ENCODE measurements at regions not wholly inside any gene's neighbourhood (a gene's known extent, or its start where the extent isn't known, plus 50 kb on each side); places are given as distances from the start of the nearest gene placed in this dataset.
"Not testable (repeated sequence)": the region's sequence is repeated elsewhere in the genome, so short reads cannot be mapped to it uniquely, and the experiment has no call there.

GRCh38 chr1:64401285-64401684 lies 68.6 kb upstream of the CACHD1 start:
- no peaks in the 10 kb centered on the region for H3K27me3 ChIP-seq (ENCODE audit: control insufficient read depth, insufficient read depth, low read length)
- POLR2A ChIA-PET, result no interaction called here
- DNase-seq (ENCODE audit: low read depth, low spot score), result no peak
- H3K27ac ChIP-seq (ENCODE audit: low read depth, low read length), result no peak overlapping the region
- no peaks in the 10 kb centered on the region for H3K9me3 ChIP-seq (ENCODE audit: control insufficient read depth, insufficient read depth, low read length)
- CTCF ChIA-PET, result no interaction called here
- H3K4me3 ChIP-seq (ENCODE audit: low read depth, low read length), result no peak overlapping the region
- no peak for TF ChIP-seq CTCF (IDR thresholded peaks at IDR 0.05; ENCODE audit: low read depth, low read length)

- H3K4me3 ChIP-seq (ENCODE audit: low read depth, low read length), result no peak overlapping the region
- no peak for DNase-seq (ENCODE audit: low read depth, low spot score)
- no peaks in the 10 kb centered on the region for H3K9me3 ChIP-seq (ENCODE audit: control insufficient read depth, insufficient read depth, low read length)
- H3K27ac ChIP-seq (ENCODE audit: low read depth, low read length), result no peak overlapping the region
- POLR2A ChIA-PET, result no interaction called here
- H3K27me3 ChIP-seq (ENCODE audit: control insufficient read depth, insufficient read depth, low read length), result no peaks in the 10 kb centered on the region
- CTCF ChIA-PET, result no interaction called here
- TF ChIP-seq CTCF (IDR thresholded peaks at IDR 0.05; ENCODE audit: low read depth, low read length), result no peak
Measured at GRCh38 chr1:64403331-64403730, 66.6 kb upstream of the CACHD1 start.

GRCh38 chr1:64404202-64404601 lies 65.7 kb upstream of the CACHD1 start:
- H3K4me3 ChIP-seq (ENCODE audit: low read depth, low read length), result no peak overlapping the region
- H3K27me3 ChIP-seq (ENCODE audit: control insufficient read depth, insufficient read depth, low read length), result no peaks in the 10 kb centered on the region
- ChIA-PET CTCF (no interaction called here), POLR2A (no interaction called here)
- TF ChIP-seq CTCF (IDR thresholded peaks at IDR 0.05; ENCODE audit: low read depth, low read length), result no peak
- no peak overlapping the region for H3K27ac ChIP-seq (ENCODE audit: low read depth, low read length)
- H3K9me3 ChIP-seq (ENCODE audit: control insufficient read depth, insufficient read depth, low read length), result no peaks in the 10 kb centered on the region
- no peak for DNase-seq (ENCODE audit: low read depth, low spot score)

- TF ChIP-seq CTCF (IDR thresholded peaks at IDR 0.05; ENCODE audit: low read depth, low read length), result no peak
- CTCF ChIA-PET, result no interaction called here
- Histone ChIP-seq H3K27ac (ENCODE audit: low read depth, low read length) (no peak overlapping the region), H3K9me3 (ENCODE audit: control insufficient read depth, insufficient read depth, low read length) (no peaks in the 10 kb centered on the region), H3K4me3 (ENCODE audit: low read depth, low read length) (no peak overlapping the region), H3K27me3 (ENCODE audit: control insufficient read depth, insufficient read depth, low read length) (no peaks in the 10 kb centered on the region)
- DNase-seq (ENCODE audit: low read depth, low spot score), result no peak
- POLR2A ChIA-PET, result no interaction called here
Measured at GRCh38 chr1:64405833-64406232, 64.1 kb upstream of the CACHD1 start.

GRCh38 chr1:64410217-64410616 lies 59.7 kb upstream of the CACHD1 start:
- H3K27me3 ChIP-seq (ENCODE audit: control insufficient read depth, insufficient read depth, low read length), result no peaks in the 10 kb centered on the region
- no peak overlapping the region for H3K27ac ChIP-seq (ENCODE audit: low read depth, low read length)
- ChIA-PET CTCF (interaction anchor here (0.7 kb wide), 1 partner anchor 166 kb away, joined by 3 read pairs; no protein-coding TSS in a partner anchor), POLR2A (no interaction called here)
- TF ChIP-seq CTCF (IDR thresholded peaks at IDR 0.05; ENCODE audit: low read depth, low read length), result no peak
- H3K9me3 ChIP-seq (ENCODE audit: control insufficient read depth, insufficient read depth, low read length), result no peaks in the 10 kb centered on the region; the same call in 1 of the 2 replicates
- DNase-seq (ENCODE audit: low read depth, low spot score), result no peak
- no peak overlapping the region for H3K4me3 ChIP-seq (ENCODE audit: low read depth, low read length)

- H3K27me3 ChIP-seq (ENCODE audit: control insufficient read depth, insufficient read depth, low read length); H3K4me3 ChIP-seq (ENCODE audit: low read depth, low read length); DNase-seq (ENCODE audit: low read depth, low spot score); POLR2A ChIA-PET; H3K9me3 ChIP-seq (ENCODE audit: control insufficient read depth, insufficient read depth, low read length); CTCF ChIA-PET; H3K27ac ChIP-seq (ENCODE audit: low read depth, low read length): not testable (repeated sequence)
Measured at GRCh38 chr1:64414855-64415546, 54.9 kb upstream of the CACHD1 start.

Measured in AG04450 (cell line).